Right atrium auricular region (tissue), 2 donors: ENCODE measurements at regions not wholly inside any gene's neighbourhood (a gene's known extent, or its start where the extent isn't known, plus 50 kb on each side); places are given as distances from the start of the nearest gene placed in this dataset.

Experiments
- DNase-seq: peaks from one replicate; pipeline ENCODE4 v3.0.0-alpha.2; 2019; ENCODE audit warnings: low spot score
- H3K27ac ChIP-seq, 2 donors: fragments of 200-600 bp; sonication (generic); 1 replicate in 1 of 2; 2 replicates in 1 of 2; pipeline ENCODE4 v1.5.1; 2016 to 2019
- H3K27me3 ChIP-seq, 2 donors: fragments of 200-600 bp; sonication (generic); one replicate each; pipeline versions ENCODE4 v1.5.1 to v1.6.0; 2017 to 2019
- H3K36me3 ChIP-seq: fragments of 200-600 bp; sonication (generic); one replicate; pipeline ENCODE4 v1.5.1; 2016
- H3K4me1 ChIP-seq, 2 donors: fragments of 200-600 bp; sonication (generic); one replicate each; pipeline versions ENCODE4 v1.5.1 to v1.6.0; 2017 to 2019
- H3K4me3 ChIP-seq, 2 donors: fragments of 200-600 bp; sonication (generic); 1 replicate in 1 of 2; 2 replicates in 1 of 2; pipeline ENCODE4 v1.5.1; 2017 to 2019; ENCODE audit warnings: mild to moderate bottlenecking in 1 of 2, moderate library complexity in 1 of 2
- H3K9me3 ChIP-seq, 2 donors: fragments of 200-600 bp; sonication (generic); one replicate each; pipeline ENCODE4 v1.5.1; 2019
- CTCF ChIP-seq, 2 donors: fragments of 200-600 bp; sonication (generic); IDR thresholded peaks; one replicate each; pipeline ENCODE4 v1.5.1; 2019; ENCODE audit warnings: antibody characterized with exemption in 2 of 2

- Histone ChIP-seq H3K9me3 (peaks cover 0 to 26% of the 10 kb centered on the region in 2 donors), H3K36me3 (no peaks in the 10 kb centered on the region), H3K27ac (no peak overlapping the region), H3K27me3 (no peaks in the 10 kb centered on the region), H3K4me1 (no peaks in the 10 kb centered on the region), H3K4me3 (no peak overlapping the region)
- no peak for TF ChIP-seq CTCF (IDR thresholded peaks at IDR 0.05)
- no peak for DNase-seq
Measured at GRCh38 chr1:30425046-30425445, 298.3 kb downstream of the MATN1 start.

GRCh38 chr1:30423570-30423969 lies 299.8 kb downstream of the MATN1 start:
- Histone ChIP-seq H3K27me3 (no peaks in the 10 kb centered on the region), H3K4me3 (no peak overlapping the region), H3K27ac (no peak overlapping the region), H3K9me3 (peaks cover 0 to 16% of the 10 kb centered on the region in 2 donors), H3K4me1 (no peaks in the 10 kb centered on the region), H3K36me3 (no peaks in the 10 kb centered on the region)
- DNase-seq = peak; percentile 40
- no peak for TF ChIP-seq CTCF (IDR thresholded peaks at IDR 0.05)

GRCh38 chr1:30422251-30422650 lies 301.1 kb downstream of the MATN1 start:
- Histone ChIP-seq H3K36me3 (no peaks in the 10 kb centered on the region), H3K4me3 (no peak overlapping the region), H3K27me3 (no peaks in the 10 kb centered on the region), H3K4me1 (no peaks in the 10 kb centered on the region), H3K27ac (no peak overlapping the region), H3K9me3 (peaks cover 0 to 3% of the 10 kb centered on the region in 2 donors)
- peak; percentile 51 for DNase-seq
- no peak for TF ChIP-seq CTCF (IDR thresholded peaks at IDR 0.05)

GRCh38 chr1:30420519-30421050 lies 302.8 kb downstream of the MATN1 start:
- Histone ChIP-seq H3K27ac (no peak overlapping the region), H3K36me3 (no peaks in the 10 kb centered on the region), H3K4me1 (no peaks in the 10 kb centered on the region), H3K4me3 (no peak overlapping the region), H3K9me3 (no peaks in the 10 kb centered on the region), H3K27me3 (no peaks in the 10 kb centered on the region)
- no peak for TF ChIP-seq CTCF (IDR thresholded peaks at IDR 0.05)
- DNase-seq = peak; percentile 38

- Histone ChIP-seq H3K27me3 (no peaks in the 10 kb centered on the region), H3K4me3 (no peak overlapping the region), H3K27ac (no peak overlapping the region), H3K9me3 (no peaks in the 10 kb centered on the region), H3K4me1 (no peaks in the 10 kb centered on the region), H3K36me3 (no peaks in the 10 kb centered on the region)
- peak; percentile 21 for DNase-seq
- no peak for TF ChIP-seq CTCF (IDR thresholded peaks at IDR 0.05)
Measured at GRCh38 chr1:30419831-30420230, 303.6 kb downstream of the MATN1 start.
